Activated T-cell treated with anti-CD3 and anti-CD28 coated beads, Interleukin-2, amount 50 U/mL, for 24 hours (primary cell): ENCODE measurements at regions not wholly inside any gene's neighbourhood (a gene's known extent, or its start where the extent isn't known, plus 50 kb on each side); places are given as distances from the start of the nearest gene placed in this dataset.
"Not testable (repeated sequence)": the region's sequence is repeated elsewhere in the genome, so short reads cannot be mapped to it uniquely, and the experiment has no call there.

ENCODE experiments used
- DNase-seq: peaks from one replicate; pipeline ENCODE4 v3.0.0-alpha.2; 2020
- H3K27ac Mint-ChIP-seq: 2 replicates; pipeline ENCODE4 v1.8.0; 2020; ENCODE audit warnings: mild to moderate bottlenecking, mixed read lengths
- H3K27me3 Mint-ChIP-seq: 2 replicates; pipeline ENCODE4 v1.8.0; 2020; ENCODE audit warnings: mixed read lengths
- H3K36me3 Mint-ChIP-seq: 2 replicates; pipeline ENCODE4 v1.8.0; 2020; ENCODE audit warnings: low read depth, mixed read lengths
- H3K4me1 Mint-ChIP-seq: 2 replicates; pipeline ENCODE4 v1.8.0; 2020; ENCODE audit warnings: low read depth, mixed read lengths
- H3K4me3 Mint-ChIP-seq: 2 replicates; pipeline ENCODE4 v1.8.0; 2020; ENCODE audit warnings: mild to moderate bottlenecking, moderate library complexity, mixed read lengths
- H3K9me3 Mint-ChIP-seq: 2 replicates; pipeline ENCODE4 v1.8.0; 2020; ENCODE audit warnings: mixed read lengths

DNA sequence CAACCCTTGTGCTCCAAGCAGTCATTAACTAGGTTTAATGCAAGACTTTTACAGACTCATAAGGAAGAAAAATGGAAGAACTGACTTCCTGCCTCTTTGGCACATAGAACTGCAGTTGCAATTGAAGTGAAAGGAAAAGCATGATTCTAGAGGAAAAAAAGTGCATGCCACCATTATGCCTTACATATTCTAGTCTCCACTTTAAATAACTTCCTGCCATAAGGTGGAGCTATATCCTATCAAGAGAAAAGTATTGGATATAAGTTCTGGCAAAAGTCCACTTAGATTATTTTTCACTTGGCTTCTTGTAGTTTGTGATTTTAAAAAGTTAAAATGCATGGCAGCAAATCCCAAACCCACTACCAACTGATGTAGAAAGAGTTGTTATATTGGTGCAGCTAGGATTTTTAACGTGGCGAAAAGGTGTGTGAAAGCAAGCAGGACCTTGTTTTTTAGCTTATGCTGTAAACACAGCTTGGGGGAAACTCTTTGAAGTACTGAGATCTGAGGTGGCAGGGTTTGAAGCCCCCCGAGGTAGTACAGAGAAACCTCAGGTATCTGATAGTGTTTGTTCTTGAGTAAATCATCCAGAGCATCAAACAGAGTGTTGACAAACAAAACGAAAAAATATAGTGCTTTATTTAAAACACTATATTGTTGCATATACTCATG, 117.9 kb downstream of the ANXA1 start:
- Mint-ChIP-seq H3K4me3 (no peak overlapping the region), H3K27me3 (no peaks in the 10 kb centered on the region), H3K9me3 (no peaks in the 10 kb centered on the region), H3K27ac (no peak overlapping the region), H3K36me3 (no peaks in the 10 kb centered on the region), H3K4me1 (no peaks in the 10 kb centered on the region)
- no peak for DNase-seq

DNA sequence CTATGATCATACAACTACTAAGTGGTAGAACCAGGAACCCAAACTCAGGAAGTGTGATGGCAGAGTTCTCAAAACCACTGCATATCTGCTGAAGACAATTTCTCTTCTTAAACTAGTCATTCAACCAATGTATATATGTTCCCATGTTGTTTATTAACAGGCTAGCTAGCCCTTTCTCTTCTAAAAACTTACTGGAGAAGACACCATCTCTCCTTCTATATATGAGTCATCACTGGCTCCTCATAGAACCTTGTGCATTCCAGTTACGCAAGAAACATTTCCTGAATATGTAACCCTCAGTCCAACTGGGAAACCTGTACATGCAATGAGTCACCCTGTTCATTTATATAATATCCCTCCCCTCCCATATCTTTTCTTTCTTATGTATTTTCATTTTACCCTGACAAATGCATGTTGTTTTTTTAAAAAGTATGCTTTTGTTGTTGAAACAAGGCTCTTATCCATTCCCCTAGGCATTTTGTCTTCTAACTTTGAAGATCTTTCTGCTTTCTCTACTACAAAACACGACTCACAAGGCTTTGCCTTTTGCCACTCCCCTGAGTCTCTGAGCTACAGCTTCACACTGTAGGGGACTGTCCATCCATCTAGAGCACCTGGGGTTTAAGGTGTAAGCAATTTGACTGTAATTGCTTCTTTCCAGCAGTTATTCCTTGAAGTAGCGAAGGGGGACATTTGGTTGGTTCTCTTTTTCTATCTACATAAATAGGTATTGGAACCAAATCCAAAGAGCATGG, 119.5 kb downstream of the ANXA1 start:
- Mint-ChIP-seq H3K27me3 (no peaks in the 10 kb centered on the region), H3K4me3 (no peak overlapping the region), H3K4me1 (no peaks in the 10 kb centered on the region), H3K27ac (no peak overlapping the region), H3K9me3 (no peaks in the 10 kb centered on the region), H3K36me3 (no peaks in the 10 kb centered on the region)
- no peak for DNase-seq

DNA sequence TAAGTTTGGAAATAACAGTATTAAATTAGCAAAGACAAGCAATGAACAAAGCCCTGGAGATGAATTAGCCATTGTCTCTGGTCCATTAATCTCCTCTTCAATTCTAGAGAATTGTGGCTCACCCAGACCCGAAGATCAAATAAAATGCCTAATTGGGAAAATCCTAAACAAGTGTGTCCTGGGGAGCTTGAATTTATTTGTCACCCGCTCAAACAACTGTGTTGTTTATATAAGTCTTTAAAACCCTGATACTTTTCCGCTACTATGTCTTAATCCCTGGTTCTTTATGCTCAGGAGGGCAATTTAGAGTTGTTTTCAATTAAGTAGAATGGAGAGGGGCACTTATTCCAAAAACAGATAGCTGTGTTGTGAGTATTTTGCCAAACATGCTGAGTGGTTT, 128.4 kb downstream of the ANXA1 start:
- Mint-ChIP-seq H3K4me3 (no peak overlapping the region), H3K27me3 (peaks cover 5% of the 10 kb centered on the region), H3K4me1 (no peaks in the 10 kb centered on the region), H3K27ac (no peak overlapping the region), H3K9me3 (no peaks in the 10 kb centered on the region), H3K36me3 (no peaks in the 10 kb centered on the region)
- DNase-seq = no peak

DNA sequence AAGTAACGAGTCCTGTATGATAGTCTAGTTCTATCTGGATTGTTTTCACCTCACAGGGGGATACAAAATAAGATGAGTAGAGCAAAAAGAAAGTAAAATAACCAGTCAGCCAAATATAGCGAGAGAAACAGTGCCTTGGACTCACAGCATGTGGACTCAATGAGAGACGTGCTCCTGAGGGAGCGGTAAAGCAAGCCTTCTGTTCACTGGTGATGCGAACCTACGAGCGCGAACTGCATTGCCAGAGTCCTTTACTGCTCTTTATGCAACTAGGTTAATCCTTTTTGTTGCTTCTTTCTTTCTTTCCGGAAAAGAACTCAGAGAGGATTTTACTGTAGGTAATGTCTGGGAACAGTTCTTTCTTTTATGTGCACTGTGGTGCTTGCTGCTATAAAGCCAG, 132.7 kb downstream of the ANXA1 start:
- Mint-ChIP-seq H3K36me3 (no peaks in the 10 kb centered on the region), H3K9me3 (no peaks in the 10 kb centered on the region), H3K27ac (no peak overlapping the region), H3K4me3 (no peak overlapping the region), H3K27me3 (peaks cover 5% of the 10 kb centered on the region), H3K4me1 (no peaks in the 10 kb centered on the region)
- no peak for DNase-seq

DNA sequence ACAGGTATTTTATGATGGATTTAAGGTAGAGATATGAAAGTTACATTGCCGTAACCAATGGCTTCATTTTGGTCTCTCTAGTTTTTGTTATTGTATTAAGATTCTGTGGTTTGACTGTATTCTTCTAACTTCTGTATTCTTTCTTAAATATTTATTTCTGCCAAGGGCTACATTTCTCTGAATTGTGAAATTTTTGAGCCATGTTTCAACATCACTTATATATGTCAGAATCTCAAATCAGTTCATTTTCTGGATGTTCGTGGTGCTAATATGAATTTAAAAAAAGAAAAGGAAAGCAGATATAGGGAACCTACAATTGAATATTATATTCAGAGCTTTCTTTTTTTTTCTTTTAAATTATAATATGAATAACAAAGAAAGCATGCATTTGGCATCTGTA, 142.7 kb downstream of the ANXA1 start:
- Mint-ChIP-seq H3K27me3 (no peaks in the 10 kb centered on the region), H3K27ac (no peak overlapping the region), H3K9me3 (peaks cover 5% of the 10 kb centered on the region), H3K4me1 (no peaks in the 10 kb centered on the region), H3K4me3 (no peak overlapping the region), H3K36me3 (no peaks in the 10 kb centered on the region)
- DNase-seq = no peak

DNA sequence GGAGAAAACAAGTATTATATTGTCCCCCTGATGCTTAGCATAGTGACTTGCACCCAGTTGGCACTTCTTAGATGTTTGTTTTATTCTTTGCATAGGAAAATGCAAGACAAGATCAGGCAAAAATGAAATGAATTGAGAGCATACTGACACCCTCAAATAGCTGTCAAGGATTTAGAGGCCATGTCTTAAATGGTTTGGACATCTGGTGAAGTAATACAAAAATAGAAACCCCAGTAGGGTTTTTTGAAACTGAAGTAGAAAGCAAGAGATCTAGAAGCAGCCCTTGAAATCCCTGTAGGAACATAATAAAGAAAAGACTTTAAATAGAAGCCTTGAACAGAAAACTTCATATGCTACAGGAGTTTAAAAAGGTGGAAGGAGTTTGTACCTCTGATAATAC, 174.3 kb downstream of the ANXA1 start:
- Mint-ChIP-seq H3K27me3 (no peaks in the 10 kb centered on the region), H3K36me3 (no peaks in the 10 kb centered on the region), H3K4me1 (no peaks in the 10 kb centered on the region)

DNA sequence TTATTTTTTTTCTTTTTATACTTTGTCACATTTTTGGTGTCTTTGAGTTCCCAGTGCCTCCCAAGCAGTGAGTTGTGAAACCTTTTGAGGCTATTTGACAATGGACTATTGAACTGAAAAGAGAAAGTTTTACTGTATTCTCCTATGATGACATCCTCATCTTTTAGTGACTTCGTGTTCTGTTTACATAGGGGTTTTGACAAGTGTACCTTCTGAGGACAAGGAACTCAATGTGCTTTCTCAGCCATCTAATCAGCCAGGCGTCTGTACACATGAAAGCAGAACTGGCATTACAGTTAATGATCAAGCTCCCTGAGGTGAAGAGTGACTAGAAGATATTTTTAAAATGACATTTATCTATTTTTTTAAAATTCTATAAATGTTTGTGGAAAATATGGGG, 175.5 kb downstream of the ANXA1 start:
- peaks cover 2% of the 10 kb centered on the region for H3K9me3 Mint-ChIP-seq
- H3K36me3 Mint-ChIP-seq = no peaks in the 10 kb centered on the region
- DNase-seq = no peak
- no peak overlapping the region for H3K4me3 Mint-ChIP-seq
- no peaks in the 10 kb centered on the region for H3K27me3 Mint-ChIP-seq
- no peaks in the 10 kb centered on the region for H3K4me1 Mint-ChIP-seq
- H3K27ac Mint-ChIP-seq = no peak overlapping the region

More for the DNA sequence above, 174.3 kb downstream of the ANXA1 start:
- DNase-seq = no peak
- Mint-ChIP-seq H3K9me3 (peaks cover 2% of the 10 kb centered on the region), H3K27ac (no peak overlapping the region), H3K4me3 (no peak overlapping the region)

DNA sequence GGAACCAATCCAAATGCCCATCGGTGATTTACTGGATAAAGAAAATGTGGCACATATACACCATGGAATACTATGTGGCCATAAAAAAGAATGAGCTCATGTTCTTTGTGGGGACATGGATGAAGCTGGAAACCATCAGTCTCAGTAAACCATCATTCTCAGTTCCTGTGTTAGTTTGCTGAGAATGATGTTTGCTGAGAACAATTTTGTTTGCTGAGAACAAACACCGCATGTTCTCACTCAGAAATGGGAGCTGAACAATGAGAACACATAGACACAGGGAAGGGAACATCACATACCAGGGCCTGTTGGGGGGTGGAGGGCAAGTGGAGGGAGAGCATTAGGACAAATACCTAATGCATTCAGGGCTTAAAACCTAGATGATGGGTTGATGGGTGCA, 185.5 kb downstream of the ANXA1 start:
- not testable (repeated sequence) for DNase-seq, H3K4me1 Mint-ChIP-seq, H3K36me3 Mint-ChIP-seq, H3K27ac Mint-ChIP-seq, H3K4me3 Mint-ChIP-seq, H3K9me3 Mint-ChIP-seq, H3K27me3 Mint-ChIP-seq

DNA sequence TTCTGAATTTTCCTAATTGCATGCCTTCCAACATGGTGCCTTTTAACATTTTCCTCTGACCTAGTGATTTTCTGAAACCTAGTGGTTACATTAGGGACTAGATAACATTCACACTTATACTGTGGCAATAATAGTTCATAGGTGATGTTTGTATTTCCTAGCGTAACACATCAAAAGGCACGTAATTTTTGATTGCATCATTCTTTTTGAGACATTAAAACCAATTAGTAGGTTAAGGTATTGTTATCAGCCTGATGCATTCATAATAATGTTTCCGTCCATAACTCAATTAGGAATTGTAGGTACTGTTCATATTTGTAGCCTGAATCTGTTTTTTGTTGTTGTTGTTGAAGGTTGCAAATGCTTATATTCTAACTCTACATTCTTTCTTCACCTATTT, 192.4 kb downstream of the ANXA1 start:
- no peak overlapping the region for H3K4me3 Mint-ChIP-seq
- H3K27ac Mint-ChIP-seq = no peak overlapping the region
- H3K36me3 Mint-ChIP-seq = no peaks in the 10 kb centered on the region
- peaks cover 2% of the 10 kb centered on the region for H3K9me3 Mint-ChIP-seq
- H3K27me3 Mint-ChIP-seq = no peaks in the 10 kb centered on the region
- DNase-seq = no peak
- no peaks in the 10 kb centered on the region for H3K4me1 Mint-ChIP-seq

DNA sequence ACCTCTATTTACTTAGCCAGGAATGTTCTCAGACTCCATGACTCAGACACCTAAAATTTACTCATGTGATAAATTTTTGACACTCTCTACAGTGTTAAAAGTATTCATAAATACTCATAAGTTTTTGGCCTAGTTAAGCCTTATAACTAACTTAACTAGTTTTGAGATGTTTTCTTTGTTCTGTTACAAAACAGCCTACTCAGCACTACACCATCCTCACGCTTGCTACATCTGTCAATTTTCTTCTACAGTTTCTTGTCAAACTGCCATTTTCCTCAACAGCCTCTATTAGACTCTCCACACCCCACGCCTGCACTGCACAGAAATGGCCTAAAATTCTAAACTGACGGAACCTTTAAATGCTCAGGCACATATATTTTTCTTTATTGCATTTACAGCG, 195.5 kb downstream of the ANXA1 start:
- no peaks in the 10 kb centered on the region for H3K36me3 Mint-ChIP-seq
- H3K4me3 Mint-ChIP-seq = no peak overlapping the region
- no peaks in the 10 kb centered on the region for H3K27me3 Mint-ChIP-seq
- no peak overlapping the region for H3K27ac Mint-ChIP-seq
- peaks cover 2% of the 10 kb centered on the region for H3K9me3 Mint-ChIP-seq
- no peak for DNase-seq
- H3K4me1 Mint-ChIP-seq = no peaks in the 10 kb centered on the region

DNA sequence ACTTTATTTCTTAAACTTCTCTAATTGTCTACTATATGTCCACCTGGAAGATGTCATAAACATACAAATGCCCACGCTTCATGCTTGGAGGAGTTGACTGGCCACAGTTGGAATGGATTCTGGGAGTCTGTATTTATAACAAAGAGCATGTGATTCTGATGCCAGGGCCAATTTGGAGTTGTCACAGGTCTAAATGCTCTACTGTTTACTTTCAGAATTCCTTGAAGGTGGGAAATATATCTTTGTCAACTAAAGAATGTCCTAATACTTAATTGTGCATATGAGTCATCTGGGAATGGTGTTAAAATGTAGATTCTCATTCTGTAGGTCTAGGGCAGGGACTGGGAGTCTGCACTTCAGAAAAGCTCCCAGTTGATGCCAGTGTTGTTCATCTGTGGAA, 196.1 kb downstream of the ANXA1 start:
- Mint-ChIP-seq H3K36me3 (no peaks in the 10 kb centered on the region), H3K9me3 (peaks cover 2% of the 10 kb centered on the region), H3K4me1 (no peaks in the 10 kb centered on the region), H3K27me3 (no peaks in the 10 kb centered on the region), H3K27ac (no peak overlapping the region), H3K4me3 (no peak overlapping the region)
- no peak for DNase-seq

DNA sequence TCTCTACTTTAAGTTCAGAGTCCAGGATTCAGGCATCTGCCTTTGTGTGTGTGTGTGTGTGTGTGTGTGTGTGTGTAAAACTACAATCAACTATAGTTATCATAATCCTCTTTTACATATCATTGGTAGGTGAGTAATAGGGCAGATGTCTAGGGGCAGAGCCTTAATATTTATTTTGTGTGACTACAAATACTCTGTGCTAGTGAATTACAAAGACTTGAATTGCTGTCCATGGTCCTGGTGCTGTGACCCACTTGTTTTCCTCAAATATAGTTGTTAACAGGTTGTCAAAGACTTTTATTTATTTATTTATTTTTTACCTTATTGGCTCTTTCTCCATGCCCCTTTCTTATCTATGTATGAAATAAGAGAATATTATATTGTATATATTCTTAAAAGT, 196.8 kb downstream of the ANXA1 start:
- H3K9me3 Mint-ChIP-seq = peaks cover 2% of the 10 kb centered on the region
- no peak overlapping the region for H3K27ac Mint-ChIP-seq
- H3K36me3 Mint-ChIP-seq = no peaks in the 10 kb centered on the region
- no peak overlapping the region for H3K4me3 Mint-ChIP-seq
- no peaks in the 10 kb centered on the region for H3K4me1 Mint-ChIP-seq
- H3K27me3 Mint-ChIP-seq = no peaks in the 10 kb centered on the region
- no peak for DNase-seq

DNA sequence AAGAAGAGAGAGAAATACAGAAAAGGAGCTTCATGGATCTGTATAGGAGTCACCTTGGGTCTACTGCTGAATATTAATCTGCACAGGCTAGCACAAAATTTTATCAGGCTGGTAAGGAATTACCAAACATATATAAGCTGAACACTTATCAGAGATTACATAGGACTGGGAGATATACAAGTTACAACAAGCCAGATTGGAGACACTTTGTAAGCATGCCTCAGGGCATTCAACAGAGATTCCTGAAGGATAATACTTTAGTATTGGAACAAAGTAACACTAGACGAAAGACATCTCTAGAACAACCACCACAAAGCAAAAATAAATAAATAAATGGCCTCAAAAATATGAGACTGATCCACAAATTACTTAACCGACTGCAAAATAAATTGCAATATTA, 197.8 kb downstream of the ANXA1 start:
- no peaks in the 10 kb centered on the region for H3K4me1 Mint-ChIP-seq
- H3K4me3 Mint-ChIP-seq = no peak overlapping the region
- DNase-seq = no peak
- H3K9me3 Mint-ChIP-seq = peaks cover 2% of the 10 kb centered on the region
- H3K27me3 Mint-ChIP-seq = no peaks in the 10 kb centered on the region
- H3K36me3 Mint-ChIP-seq = no peaks in the 10 kb centered on the region
- H3K27ac Mint-ChIP-seq = no peak overlapping the region

DNA sequence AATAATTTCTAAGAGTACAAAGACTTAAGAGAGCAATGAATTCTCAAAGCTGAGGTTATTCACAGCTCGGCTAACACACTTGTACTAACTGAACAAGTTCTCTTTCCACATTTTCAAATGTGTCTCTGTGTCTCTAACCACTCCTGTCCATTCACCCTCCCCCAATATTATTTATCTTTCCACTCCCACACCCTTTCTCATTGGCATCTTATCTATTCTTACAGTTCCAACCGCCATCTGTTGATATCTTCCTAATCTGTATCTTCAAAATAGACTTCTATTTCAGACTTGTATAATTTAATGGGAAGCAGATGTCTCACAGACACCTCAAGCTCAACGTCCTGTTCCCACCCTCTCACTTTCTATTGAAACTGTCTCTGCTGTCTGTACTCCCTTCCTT, 205.9 kb downstream of the ANXA1 start:
- Mint-ChIP-seq H3K36me3 (no peaks in the 10 kb centered on the region), H3K9me3 (peaks cover 3% of the 10 kb centered on the region), H3K27ac (no peak overlapping the region), H3K27me3 (no peaks in the 10 kb centered on the region), H3K4me3 (no peak overlapping the region), H3K4me1 (no peaks in the 10 kb centered on the region)
- no peak for DNase-seq

DNA sequence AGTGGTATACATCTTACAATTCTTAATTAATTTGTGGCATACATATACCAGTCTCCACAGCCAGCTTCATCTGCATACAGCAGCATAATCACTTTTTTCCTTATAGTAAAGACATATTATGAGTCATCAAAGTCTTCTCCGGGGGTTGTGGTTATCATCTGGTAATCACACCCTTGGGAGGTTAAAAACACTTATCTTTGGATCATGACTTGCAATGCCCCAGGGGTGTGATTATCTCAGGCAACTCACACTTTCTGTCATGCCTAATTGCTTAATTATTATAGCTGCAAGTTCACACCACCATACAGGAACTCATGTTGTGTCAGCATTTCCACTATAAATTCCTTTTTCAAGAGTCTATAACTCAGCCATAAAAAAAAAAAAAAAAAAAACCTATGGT, 218.4 kb downstream of the ANXA1 start:
- Mint-ChIP-seq H3K27me3 (no peaks in the 10 kb centered on the region), H3K27ac (no peak overlapping the region), H3K9me3 (peaks cover 3% of the 10 kb centered on the region), H3K4me1 (no peaks in the 10 kb centered on the region), H3K4me3 (no peak overlapping the region), H3K36me3 (no peaks in the 10 kb centered on the region)
- DNase-seq = no peak
